ENCODE measurements at regions not wholly inside any gene's neighbourhood (a gene's known extent, or its start where the extent isn't known, plus 50 kb on each side); places are given as distances from the start of the nearest gene placed in this dataset.

DNA sequence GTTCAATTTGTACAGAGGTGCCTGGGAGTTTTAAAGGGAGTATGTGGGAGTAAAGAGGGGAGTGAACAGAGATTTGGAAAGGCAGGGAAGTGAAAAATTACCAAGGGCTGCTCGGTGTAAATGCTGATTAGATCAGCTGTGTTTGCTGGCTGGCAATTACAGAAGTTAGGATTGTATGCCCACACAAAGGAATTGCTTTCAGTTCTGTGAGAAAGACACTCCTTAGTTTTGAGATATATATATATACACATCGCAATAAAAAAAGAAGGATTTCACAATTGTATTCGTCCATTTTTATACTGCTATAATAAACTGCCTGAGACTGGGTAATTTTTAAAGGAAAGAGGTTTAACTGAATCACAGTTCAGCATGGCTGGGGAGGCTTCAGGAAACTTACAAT is 196.3 kb downstream of the SLITRK5 start:
- TF ChIP-seq, protein P1, sequence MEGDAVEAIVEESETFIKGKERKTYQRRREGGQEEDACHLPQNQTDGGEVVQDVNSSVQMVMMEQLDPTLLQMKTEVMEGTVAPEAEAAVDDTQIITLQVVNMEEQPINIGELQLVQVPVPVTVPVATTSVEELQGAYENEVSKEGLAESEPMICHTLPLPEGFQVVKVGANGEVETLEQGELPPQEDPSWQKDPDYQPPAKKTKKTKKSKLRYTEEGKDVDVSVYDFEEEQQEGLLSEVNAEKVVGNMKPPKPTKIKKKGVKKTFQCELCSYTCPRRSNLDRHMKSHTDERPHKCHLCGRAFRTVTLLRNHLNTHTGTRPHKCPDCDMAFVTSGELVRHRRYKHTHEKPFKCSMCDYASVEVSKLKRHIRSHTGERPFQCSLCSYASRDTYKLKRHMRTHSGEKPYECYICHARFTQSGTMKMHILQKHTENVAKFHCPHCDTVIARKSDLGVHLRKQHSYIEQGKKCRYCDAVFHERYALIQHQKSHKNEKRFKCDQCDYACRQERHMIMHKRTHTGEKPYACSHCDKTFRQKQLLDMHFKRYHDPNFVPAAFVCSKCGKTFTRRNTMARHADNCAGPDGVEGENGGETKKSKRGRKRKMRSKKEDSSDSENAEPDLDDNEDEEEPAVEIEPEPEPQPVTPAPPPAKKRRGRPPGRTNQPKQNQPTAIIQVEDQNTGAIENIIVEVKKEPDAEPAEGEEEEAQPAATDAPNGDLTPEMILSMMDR (IDR thresholded peaks at IDR 0.05), result no peak
- TF ChIP-seq POLR2A (IDR thresholded peaks at IDR 0.05), result no peak
